ENCODE measurements at regions not wholly inside any gene's neighbourhood (a gene's known extent, or its start where the extent isn't known, plus 50 kb on each side); places are given as distances from the start of the nearest gene placed in this dataset.

GRCh38 chr6:4664911-4665310, 111.3 kb upstream of the CDYL start:
- Histone ChIP-seq H3K4me3 (no peak overlapping the region), H3K27ac (peak overlapping the region in 1 of 5 donors; percentile 13), H3K36me3 (no peaks in the 10 kb centered on the region), H3K4me1 (peaks cover 0 to 11% (median 3%) of the 10 kb centered on the region in 4 donors), H3K27me3 (no peaks in the 10 kb centered on the region), H3K9me3 (no peaks in the 10 kb centered on the region)
- WGBS, 5 donors = 87 to 92% (median 89%) methylated on average over 6 of the region's 6 CpGs
- TF ChIP-seq, protein P1, sequence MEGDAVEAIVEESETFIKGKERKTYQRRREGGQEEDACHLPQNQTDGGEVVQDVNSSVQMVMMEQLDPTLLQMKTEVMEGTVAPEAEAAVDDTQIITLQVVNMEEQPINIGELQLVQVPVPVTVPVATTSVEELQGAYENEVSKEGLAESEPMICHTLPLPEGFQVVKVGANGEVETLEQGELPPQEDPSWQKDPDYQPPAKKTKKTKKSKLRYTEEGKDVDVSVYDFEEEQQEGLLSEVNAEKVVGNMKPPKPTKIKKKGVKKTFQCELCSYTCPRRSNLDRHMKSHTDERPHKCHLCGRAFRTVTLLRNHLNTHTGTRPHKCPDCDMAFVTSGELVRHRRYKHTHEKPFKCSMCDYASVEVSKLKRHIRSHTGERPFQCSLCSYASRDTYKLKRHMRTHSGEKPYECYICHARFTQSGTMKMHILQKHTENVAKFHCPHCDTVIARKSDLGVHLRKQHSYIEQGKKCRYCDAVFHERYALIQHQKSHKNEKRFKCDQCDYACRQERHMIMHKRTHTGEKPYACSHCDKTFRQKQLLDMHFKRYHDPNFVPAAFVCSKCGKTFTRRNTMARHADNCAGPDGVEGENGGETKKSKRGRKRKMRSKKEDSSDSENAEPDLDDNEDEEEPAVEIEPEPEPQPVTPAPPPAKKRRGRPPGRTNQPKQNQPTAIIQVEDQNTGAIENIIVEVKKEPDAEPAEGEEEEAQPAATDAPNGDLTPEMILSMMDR (IDR thresholded peaks at IDR 0.05) = no peak
- no peak for TF ChIP-seq EP300 (IDR thresholded peaks at IDR 0.05)
- no peak for TF ChIP-seq POLR2A (IDR thresholded peaks at IDR 0.05)
- TF ChIP-seq POLR2AphosphoS5 (IDR thresholded peaks at IDR 0.05) = no peak
- intact Hi-C loops (cut with DNase I; ENCODE audit: low total_unique reads) = no loop called here
- no peak for DNase-seq

- H3K4me3 ChIP-seq = no peak overlapping the region
- intact Hi-C loops (cut with DNase I; ENCODE audit: low total_unique reads) = no loop called here
- 56 to 72% (median 67%) methylated on average over 7 of the region's 7 CpGs for WGBS, 5 donors
- no peaks in the 10 kb centered on the region for H3K36me3 ChIP-seq
- no peaks in the 10 kb centered on the region for H3K27me3 ChIP-seq
- peak overlapping the region in 2 of 5 donors; percentile 15 to 30 for H3K27ac ChIP-seq
- TF ChIP-seq POLR2AphosphoS5 (IDR thresholded peaks at IDR 0.05) = peak in 1 of 3 donors; percentile 46
- TF ChIP-seq, protein P1 (IDR thresholded peaks at IDR 0.05) = no peak
- peaks cover 0 to 11% (median 3%) of the 10 kb centered on the region in 4 donors for H3K4me1 ChIP-seq
- no peaks in the 10 kb centered on the region for H3K9me3 ChIP-seq
- DNase-seq = peak in 1 of 2 donors; percentile 67
These were observed 112.0 kb upstream of the CDYL start for GRCh38 chr6:4664117-4664626.

GRCh38 chr6:4662886-4663285, 113.3 kb upstream of the CDYL start:
- Histone ChIP-seq H3K9me3 (no peaks in the 10 kb centered on the region), H3K27me3 (no peaks in the 10 kb centered on the region), H3K27ac (peak overlapping the region in 1 of 5 donors; percentile 31), H3K4me1 (peaks cover 0 to 11% (median 3%) of the 10 kb centered on the region in 4 donors), H3K4me3 (no peak overlapping the region), H3K36me3 (no peaks in the 10 kb centered on the region)
- intact Hi-C loops (cut with DNase I; ENCODE audit: low total_unique reads) = no loop called here
- no peak for DNase-seq
- WGBS, 5 donors = 50 to 74% (median 70%) methylated on average over 7 of the region's 7 CpGs
- TF ChIP-seq EP300 (IDR thresholded peaks at IDR 0.05) (no peak), POLR2A (IDR thresholded peaks at IDR 0.05) (no peak), POLR2AphosphoS5 (IDR thresholded peaks at IDR 0.05) (no peak)
- TF ChIP-seq, protein P1 (IDR thresholded peaks at IDR 0.05) = no peak

- 87 to 94% (median 92%) methylated on average over 8 of the region's 8 CpGs for WGBS, 5 donors
- DNase-seq = no peak
- H3K36me3 ChIP-seq = no peaks in the 10 kb centered on the region
- peak overlapping the region in 1 of 5 donors; percentile 64 for H3K27ac ChIP-seq
- peaks cover 0 to 11% (median 3%) of the 10 kb centered on the region in 4 donors for H3K4me1 ChIP-seq
- no peak overlapping the region for H3K4me3 ChIP-seq
- H3K9me3 ChIP-seq = no peaks in the 10 kb centered on the region
- no peaks in the 10 kb centered on the region for H3K27me3 ChIP-seq
- intact Hi-C loops (cut with DNase I; ENCODE audit: low total_unique reads) = no loop called here
- TF ChIP-seq EP300 (IDR thresholded peaks at IDR 0.05) (no peak), POLR2AphosphoS5 (IDR thresholded peaks at IDR 0.05) (no peak), POLR2A (IDR thresholded peaks at IDR 0.05) (no peak)
- TF ChIP-seq, protein P1 (IDR thresholded peaks at IDR 0.05) = no peak
These were observed 114.8 kb upstream of the CDYL start for GRCh38 chr6:4661391-4661790.

Measured in stomach (tissue), 8 donors.